Activated T-cell treated with anti-CD3 and anti-CD28 coated beads, Interleukin-2, amount 50 U/mL, for 4 hours (primary cell): ENCODE measurements at regions not wholly inside any gene's neighbourhood (a gene's known extent, or its start where the extent isn't known, plus 50 kb on each side); places are given as distances from the start of the nearest gene placed in this dataset.
"Not testable (repeated sequence)": the region's sequence is repeated elsewhere in the genome, so short reads cannot be mapped to it uniquely, and the experiment has no call there.

ENCODE experiments used
- ATAC-seq, 2 donors: fragments of 200-7000 bp; cut with Tn5 transposase; one replicate each; pipeline ENCODE4 v1.10.0; 2021
- DNase-seq: peaks from one replicate; pipeline ENCODE4 v3.0.0-alpha.2; 2020
- H3K27me3 Mint-ChIP-seq: one replicate; pipeline ENCODE4 v1.8.0; 2021; ENCODE audit warnings: low read depth, mixed read lengths
- H3K36me3 Mint-ChIP-seq: one replicate; pipeline ENCODE4 v1.8.0; 2022; ENCODE audit warnings: mixed read lengths; ENCODE audit not compliant: insufficient read depth
- H3K4me1 Mint-ChIP-seq: one replicate; pipeline ENCODE4 v1.8.0; 2021; ENCODE audit warnings: low read depth, mixed read lengths
- H3K4me3 Mint-ChIP-seq: one replicate; pipeline ENCODE4 v1.8.0; 2021; ENCODE audit warnings: mild to moderate bottlenecking, moderate library complexity, mixed read lengths
- H3K9me3 Mint-ChIP-seq: one replicate; pipeline ENCODE4 v1.8.0; 2021; ENCODE audit warnings: mixed read lengths

GRCh38 chr1:96222701-96223100, 498.9 kb upstream of the PTBP2 start:
- Mint-ChIP-seq H3K36me3 (no peaks in the 10 kb centered on the region), H3K27me3 (no peaks in the 10 kb centered on the region), H3K9me3 (peaks cover 3% of the 10 kb centered on the region), H3K4me3 (no peak overlapping the region), H3K4me1 (no peaks in the 10 kb centered on the region)
- no peak for DNase-seq
- no peak for ATAC-seq

- not testable (repeated sequence) for H3K9me3 Mint-ChIP-seq, H3K27me3 Mint-ChIP-seq, ATAC-seq, H3K4me3 Mint-ChIP-seq, H3K4me1 Mint-ChIP-seq, H3K36me3 Mint-ChIP-seq, DNase-seq
Observed at GRCh38 chr1:96224229-96224628, 497.4 kb upstream of the PTBP2 start.

- Mint-ChIP-seq H3K4me3 (no peak overlapping the region), H3K36me3 (no peaks in the 10 kb centered on the region), H3K4me1 (no peaks in the 10 kb centered on the region), H3K27me3 (no peaks in the 10 kb centered on the region), H3K9me3 (no peaks in the 10 kb centered on the region)
- DNase-seq (no peak), ATAC-seq (no peak)
Observed at GRCh38 chr1:96233422-96233821, 488.2 kb upstream of the PTBP2 start.

- no peaks in the 10 kb centered on the region for H3K36me3 Mint-ChIP-seq
- H3K27me3 Mint-ChIP-seq: no peaks in the 10 kb centered on the region
- ATAC-seq (no peak), DNase-seq (no peak)
- H3K9me3 Mint-ChIP-seq: no peaks in the 10 kb centered on the region
- no peak overlapping the region for H3K4me3 Mint-ChIP-seq
- no peaks in the 10 kb centered on the region for H3K4me1 Mint-ChIP-seq
Observed at GRCh38 chr1:96234299-96234698, 487.3 kb upstream of the PTBP2 start.

- Mint-ChIP-seq H3K27me3 (no peaks in the 10 kb centered on the region), H3K9me3 (no peaks in the 10 kb centered on the region), H3K36me3 (no peaks in the 10 kb centered on the region), H3K4me1 (no peaks in the 10 kb centered on the region), H3K4me3 (no peak overlapping the region)
- no peak for ATAC-seq
- DNase-seq: no peak
Observed at GRCh38 chr1:96236156-96236739, 485.3 kb upstream of the PTBP2 start.

- no peak for ATAC-seq
- H3K36me3 Mint-ChIP-seq: no peaks in the 10 kb centered on the region
Observed at GRCh38 chr1:96238426-96238825, 483.2 kb upstream of the PTBP2 start.

GRCh38 chr1:96240438-96240837, 481.1 kb upstream of the PTBP2 start:
- Mint-ChIP-seq H3K36me3 (no peaks in the 10 kb centered on the region), H3K9me3 (no peaks in the 10 kb centered on the region), H3K4me3 (no peak overlapping the region), H3K4me1 (no peaks in the 10 kb centered on the region), H3K27me3 (no peaks in the 10 kb centered on the region)
- ATAC-seq: no peak
- no peak for DNase-seq

More at GRCh38 chr1:96238426-96238825, 483.2 kb upstream of the PTBP2 start:
- DNase-seq: no peak
- H3K9me3 Mint-ChIP-seq: no peaks in the 10 kb centered on the region
- H3K4me3 Mint-ChIP-seq: no peak overlapping the region
- no peaks in the 10 kb centered on the region for H3K4me1 Mint-ChIP-seq
- no peaks in the 10 kb centered on the region for H3K27me3 Mint-ChIP-seq

- Mint-ChIP-seq H3K9me3 (peaks cover 6% of the 10 kb centered on the region), H3K36me3 (no peaks in the 10 kb centered on the region), H3K4me1 (no peaks in the 10 kb centered on the region), H3K4me3 (no peak overlapping the region), H3K27me3 (peaks cover 2% of the 10 kb centered on the region)
- no peak for ATAC-seq
- DNase-seq: no peak
Observed at GRCh38 chr1:96253246-96254035, 468.1 kb upstream of the PTBP2 start.

GRCh38 chr1:96256130-96256790, 465.3 kb upstream of the PTBP2 start:
- Mint-ChIP-seq H3K4me3 (no peak overlapping the region), H3K4me1 (no peaks in the 10 kb centered on the region), H3K27me3 (no peaks in the 10 kb centered on the region), H3K9me3 (peaks cover 3% of the 10 kb centered on the region), H3K36me3 (no peaks in the 10 kb centered on the region)
- ATAC-seq (no peak), DNase-seq (no peak)

GRCh38 chr1:96259399-96259798, 462.2 kb upstream of the PTBP2 start:
- no peaks in the 10 kb centered on the region for H3K36me3 Mint-ChIP-seq
- no peaks in the 10 kb centered on the region for H3K4me1 Mint-ChIP-seq
- peaks cover 6% of the 10 kb centered on the region for H3K9me3 Mint-ChIP-seq
- no peaks in the 10 kb centered on the region for H3K27me3 Mint-ChIP-seq
- no peak overlapping the region for H3K4me3 Mint-ChIP-seq
- ATAC-seq (no peak), DNase-seq (no peak)

- Mint-ChIP-seq H3K9me3 (peaks cover 9% of the 10 kb centered on the region), H3K36me3 (no peaks in the 10 kb centered on the region), H3K27me3 (no peaks in the 10 kb centered on the region), H3K4me3 (no peak overlapping the region), H3K4me1 (no peaks in the 10 kb centered on the region)
- ATAC-seq (no peak), DNase-seq (no peak)
Observed at GRCh38 chr1:96281491-96281890, 440.1 kb upstream of the PTBP2 start.

- Mint-ChIP-seq H3K36me3 (no peaks in the 10 kb centered on the region), H3K9me3 (peaks cover 21% of the 10 kb centered on the region), H3K4me3 (no peak overlapping the region), H3K4me1 (no peaks in the 10 kb centered on the region), H3K27me3 (no peaks in the 10 kb centered on the region)
- DNase-seq (no peak), ATAC-seq (no peak)
Observed at GRCh38 chr1:96290033-96290432, 431.6 kb upstream of the PTBP2 start.

GRCh38 chr1:96290801-96291200, 430.8 kb upstream of the PTBP2 start:
- no peaks in the 10 kb centered on the region for H3K27me3 Mint-ChIP-seq
- no peak for ATAC-seq
- no peak for DNase-seq
- no peaks in the 10 kb centered on the region for H3K4me1 Mint-ChIP-seq
- no peak overlapping the region for H3K4me3 Mint-ChIP-seq
- peaks cover 25% of the 10 kb centered on the region for H3K9me3 Mint-ChIP-seq
- H3K36me3 Mint-ChIP-seq: no peaks in the 10 kb centered on the region

- ATAC-seq: no peak
- no peaks in the 10 kb centered on the region for H3K36me3 Mint-ChIP-seq
- no peak for DNase-seq
- peaks cover 20% of the 10 kb centered on the region for H3K9me3 Mint-ChIP-seq
- H3K27me3 Mint-ChIP-seq: no peaks in the 10 kb centered on the region
- no peak overlapping the region for H3K4me3 Mint-ChIP-seq
- H3K4me1 Mint-ChIP-seq: no peaks in the 10 kb centered on the region
Observed at GRCh38 chr1:96291468-96291867, 430.1 kb upstream of the PTBP2 start.

GRCh38 chr1:96292141-96292540, 429.4 kb upstream of the PTBP2 start:
- Mint-ChIP-seq H3K36me3 (no peaks in the 10 kb centered on the region), H3K27me3 (no peaks in the 10 kb centered on the region), H3K9me3 (peaks cover 13% of the 10 kb centered on the region), H3K4me3 (no peak overlapping the region), H3K4me1 (no peaks in the 10 kb centered on the region)
- DNase-seq (no peak), ATAC-seq (no peak)
